Heart left ventricle (tissue), 13 donors: ENCODE measurements at regions not wholly inside any gene's neighbourhood (a gene's known extent, or its start where the extent isn't known, plus 50 kb on each side); places are given as distances from the start of the nearest gene placed in this dataset.

Experiments used
- POLR2A ChIP-seq, 2 donors: fragments of 450-650 bp; IDR thresholded peaks; one replicate each; pipeline ENCODE4 v1.6.1; 2017; ENCODE audit warnings: antibody characterized with exemption in 2 of 2, mild to moderate bottlenecking in 2 of 2, moderate library complexity in 2 of 2
- TF ChIP-seq, protein P1 (sequence below), 12 donors: fragments of 200-600 bp; sonication (generic) in 4 of 12; IDR thresholded peaks; one replicate each; pipeline versions ENCODE4 v1.5.0 to v1.8.0; 2018 to 2022; ENCODE audit warnings: antibody characterized with exemption in 12 of 12, mild to moderate bottlenecking in 5 of 12
- donor health status: ischemic (EF 13 %, LVEDD 7.1; RV severe dilation, severe dysfunction).
- donor health status: DM: no; HTN: yes; CAD: no.
- donor health status: DM: no; HTN: no; CAD: no.
- donor health status: ischemic (EF 25% LVEDD 6.9; RV normal size, moderate dysfunction).
- donor health status: ischemic (EF 25% LVEDD 5.7; RV mildly dilated, moderate dysfunction).
- donor health status: ischemic (EF 35%, LVEDD 5.7; RV mildly dilated, moderate dysfunction).
- donor health status: nonischemic (EF 11% LVEDD 7.7; RV severe dilation, severe dysfunction).
- donor health status: DM: yes; HTN: yes; CAD: no.
- donor health status: PGD.
- donor health status: ischemic (EF 29% LVEDD 5.4; RV normal size, mild dysfunction).
- donor health status: nonischemic (EF 23%, LVEDD 6.1; RV moderate dilation, normal function).

DNA sequence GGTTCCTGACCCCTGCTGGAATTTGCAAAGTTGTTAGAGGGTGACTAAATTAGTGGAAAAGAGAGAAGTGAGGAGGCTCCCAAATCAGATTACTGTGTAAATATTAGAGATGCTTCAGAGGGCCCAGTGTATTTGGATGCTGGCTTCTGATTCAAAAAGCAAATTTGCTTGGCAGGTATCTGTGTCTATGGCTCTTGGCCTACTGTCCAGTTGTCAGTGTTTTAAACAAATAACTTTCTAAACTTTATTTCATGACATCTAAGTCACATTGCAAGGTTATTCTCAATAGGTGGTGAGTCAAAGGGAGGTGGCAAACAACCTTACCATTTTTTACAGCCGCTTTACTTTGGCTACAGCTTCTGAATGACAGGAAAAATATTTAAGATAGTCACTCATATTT, 720.1 kb downstream of the KCNA4 start:
- TF ChIP-seq, protein P1, sequence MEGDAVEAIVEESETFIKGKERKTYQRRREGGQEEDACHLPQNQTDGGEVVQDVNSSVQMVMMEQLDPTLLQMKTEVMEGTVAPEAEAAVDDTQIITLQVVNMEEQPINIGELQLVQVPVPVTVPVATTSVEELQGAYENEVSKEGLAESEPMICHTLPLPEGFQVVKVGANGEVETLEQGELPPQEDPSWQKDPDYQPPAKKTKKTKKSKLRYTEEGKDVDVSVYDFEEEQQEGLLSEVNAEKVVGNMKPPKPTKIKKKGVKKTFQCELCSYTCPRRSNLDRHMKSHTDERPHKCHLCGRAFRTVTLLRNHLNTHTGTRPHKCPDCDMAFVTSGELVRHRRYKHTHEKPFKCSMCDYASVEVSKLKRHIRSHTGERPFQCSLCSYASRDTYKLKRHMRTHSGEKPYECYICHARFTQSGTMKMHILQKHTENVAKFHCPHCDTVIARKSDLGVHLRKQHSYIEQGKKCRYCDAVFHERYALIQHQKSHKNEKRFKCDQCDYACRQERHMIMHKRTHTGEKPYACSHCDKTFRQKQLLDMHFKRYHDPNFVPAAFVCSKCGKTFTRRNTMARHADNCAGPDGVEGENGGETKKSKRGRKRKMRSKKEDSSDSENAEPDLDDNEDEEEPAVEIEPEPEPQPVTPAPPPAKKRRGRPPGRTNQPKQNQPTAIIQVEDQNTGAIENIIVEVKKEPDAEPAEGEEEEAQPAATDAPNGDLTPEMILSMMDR (IDR thresholded peaks at IDR 0.05), result no peak
- no peak for TF ChIP-seq POLR2A (IDR thresholded peaks at IDR 0.05)
